WERI-Rb-1 (cell line): ENCODE measurements at regions not wholly inside any gene's neighbourhood (a gene's known extent, or its start where the extent isn't known, plus 50 kb on each side); places are given as distances from the start of the nearest gene placed in this dataset.

Source experiments
- DNase-seq: peaks from one replicate; pipeline ENCODE4 v3.0.0-alpha.2; 2020
- H3K27ac ChIP-seq: fragments of 250-450 bp; sonication (Bioruptor Pico); 2 replicates; pipeline ENCODE4 v1.5.1; 2020; ENCODE audit warnings: mild to moderate bottlenecking, moderate library complexity
- H3K27me3 ChIP-seq: fragments of 250-450 bp; sonication (Bioruptor Pico); 2 replicates; pipeline ENCODE4 v1.5.1; 2021; ENCODE audit warnings: mild to moderate bottlenecking, low read depth, moderate library complexity; ENCODE audit not compliant: insufficient read depth, severe bottlenecking
- H3K36me3 ChIP-seq: fragments of 250-450 bp; sonication (Bioruptor Pico); 2 replicates; pipeline ENCODE4 v1.5.1; 2020; ENCODE audit warnings: mild to moderate bottlenecking, moderate library complexity
- H3K4me3 ChIP-seq: 2 replicates; pipeline ENCODE4 v1.5.1; 2011; ENCODE audit warnings: low read depth, mild to moderate bottlenecking, control low read depth, low read length
- H3K9me3 ChIP-seq: fragments of 250-450 bp; sonication (Bioruptor Pico); 2 replicates; pipeline ENCODE4 v1.5.1; 2021; ENCODE audit warnings: mild to moderate bottlenecking, moderate library complexity; ENCODE audit not compliant: severe bottlenecking
- CTCF ChIP-seq: IDR thresholded peaks from 2 replicates; pipeline ENCODE4 v1.5.1; 2011; ENCODE audit warnings: low read depth, mild to moderate bottlenecking, control low read depth, inconsistent platforms, low read length

- H3K4me3 ChIP-seq: no peak overlapping the region
- H3K27me3 ChIP-seq: peaks cover 19% of the 10 kb centered on the region
- H3K27ac ChIP-seq: no peak overlapping the region
- DNase-seq: peak; percentile 61
- TF ChIP-seq CTCF: peak; percentile 81
- H3K9me3 ChIP-seq: peaks cover 12% of the 10 kb centered on the region
- H3K36me3 ChIP-seq: no peaks in the 10 kb centered on the region
Observed at GRCh38 chr19:22545751-22546150, 88.4 kb upstream of the ZNF492 start.

- no peak overlapping the region for H3K4me3 ChIP-seq
- H3K27ac ChIP-seq: no peak overlapping the region
- TF ChIP-seq CTCF: no peak
- no peaks in the 10 kb centered on the region for H3K9me3 ChIP-seq
- H3K36me3 ChIP-seq: no peaks in the 10 kb centered on the region
- DNase-seq: no peak
- peaks cover 10% of the 10 kb centered on the region for H3K27me3 ChIP-seq
Observed at GRCh38 chr19:22533761-22534160, 100.4 kb upstream of the ZNF492 start.

- no peak for TF ChIP-seq CTCF
- H3K36me3 ChIP-seq: no peaks in the 10 kb centered on the region
- peaks cover 10% of the 10 kb centered on the region for H3K27me3 ChIP-seq
- no peak for DNase-seq
- no peak overlapping the region for H3K27ac ChIP-seq
- H3K9me3 ChIP-seq: no peaks in the 10 kb centered on the region
- no peak overlapping the region for H3K4me3 ChIP-seq
Observed at GRCh38 chr19:22532388-22533300, 101.5 kb upstream of the ZNF492 start.

GRCh38 chr19:22530042-22530441 lies 104.1 kb upstream of the ZNF492 start:
- H3K27ac ChIP-seq: no peak overlapping the region
- DNase-seq: no peak
- no peaks in the 10 kb centered on the region for H3K9me3 ChIP-seq
- H3K36me3 ChIP-seq: no peaks in the 10 kb centered on the region
- no peak overlapping the region for H3K4me3 ChIP-seq
- TF ChIP-seq CTCF: no peak
- peaks cover 26% of the 10 kb centered on the region for H3K27me3 ChIP-seq

- Histone ChIP-seq H3K27me3 (peaks cover 26% of the 10 kb centered on the region), H3K36me3 (no peaks in the 10 kb centered on the region), H3K4me3 (no peak overlapping the region), H3K9me3 (no peaks in the 10 kb centered on the region), H3K27ac (no peak overlapping the region)
- TF ChIP-seq CTCF: no peak
- DNase-seq: no peak
Observed at GRCh38 chr19:22528956-22529355, 105.2 kb upstream of the ZNF492 start.
